Left lung (tissue), 4 donors: ENCODE measurements at regions not wholly inside any gene's neighbourhood (a gene's known extent, or its start where the extent isn't known, plus 50 kb on each side); places are given as distances from the start of the nearest gene placed in this dataset.

Experiments used
- ATAC-seq: fragments of 200-7000 bp; cut with Tn5 transposase; one replicate; pipeline ENCODE4 v1.9.1; 2020; ENCODE audit warnings: moderate library complexity
- DNase-seq, 4 donors: peaks; one replicate each; pipeline ENCODE4 v3.0.0-alpha.2; 2013 to 2020
- H3K27ac ChIP-seq, 2 donors: fragments of 200-600 bp; sonication (generic) in 1 of 2; one replicate each; pipeline versions ENCODE4 v1.5.0 to v1.8.0; 2020 to 2021
- H3K27me3 ChIP-seq, 2 donors: fragments of 200-600 bp; sonication (generic) in 1 of 2; one replicate each; pipeline versions ENCODE4 v1.5.0 to v1.8.0; 2020 to 2021
- H3K36me3 ChIP-seq, 2 donors: fragments of 200-600 bp; sonication (generic) in 1 of 2; one replicate each; pipeline versions ENCODE4 v1.5.0 to v1.8.0; 2020 to 2021
- H3K4me1 ChIP-seq, 2 donors: fragments of 200-600 bp; one replicate each; pipeline ENCODE4 v1.8.0; 2021
- H3K4me3 ChIP-seq, 2 donors: fragments of 200-600 bp; sonication (generic) in 1 of 2; one replicate each; pipeline versions ENCODE4 v1.5.0 to v1.8.0; 2020 to 2021; ENCODE audit warnings: mild to moderate bottlenecking in 1 of 2
- H3K9me3 ChIP-seq, 2 donors: fragments of 200-600 bp; sonication (generic) in 1 of 2; one replicate each; pipeline versions ENCODE4 v1.5.0 to v1.8.0; 2020 to 2021
- CTCF ChIP-seq, 2 donors: fragments of 200-600 bp; sonication (generic) in 1 of 2; IDR thresholded peaks; one replicate each; pipeline versions ENCODE4 v1.5.0 to v1.8.0; 2021; ENCODE audit warnings: antibody characterized with exemption in 2 of 2
- intact Hi-C, 2 donors: fragments of 100-400 bp; cut with DNase I; formaldehyde crosslinking; loops; one replicate each; pipeline versions ENCODE4 v1.11.2 to v1.14.2; 2022
- donor health status: DM: no; HTN: yes; CAD: no.
- donor health status: DM: no; HTN: no; CAD: no.

DNA sequence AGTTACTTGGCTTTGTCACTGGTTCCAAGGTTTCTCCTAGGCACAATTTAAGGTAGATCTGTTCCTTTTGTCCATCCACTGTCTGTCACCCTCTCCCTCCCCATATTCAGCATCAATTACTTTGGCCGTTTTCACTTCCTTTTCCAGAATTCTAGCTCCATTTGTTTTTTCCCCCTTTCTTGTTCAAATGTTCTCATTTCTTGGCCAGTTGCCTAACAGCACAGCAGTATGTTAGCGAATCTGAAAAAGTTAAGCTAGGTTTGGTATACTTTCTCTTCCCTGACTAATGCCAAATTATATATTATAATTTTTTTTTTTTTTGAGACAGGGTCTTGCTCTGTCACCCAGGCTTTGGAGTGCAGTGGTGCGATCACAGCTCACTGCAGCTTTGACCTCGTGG is 409.1 kb upstream of the TEX13C start:
- ATAC-seq, result no peak
- no peak overlapping the region for H3K4me3 ChIP-seq
- no peak overlapping the region for H3K27ac ChIP-seq
- no peaks in the 10 kb centered on the region for H3K4me1 ChIP-seq
- intact Hi-C loops, result no loop called here
- no peaks in the 10 kb centered on the region for H3K27me3 ChIP-seq
- no peaks in the 10 kb centered on the region for H3K9me3 ChIP-seq
- no peak for TF ChIP-seq CTCF (IDR thresholded peaks at IDR 0.05)
- H3K36me3 ChIP-seq, result no peaks in the 10 kb centered on the region
- peak in 1 of 4 donors; percentile 2 for DNase-seq

DNA sequence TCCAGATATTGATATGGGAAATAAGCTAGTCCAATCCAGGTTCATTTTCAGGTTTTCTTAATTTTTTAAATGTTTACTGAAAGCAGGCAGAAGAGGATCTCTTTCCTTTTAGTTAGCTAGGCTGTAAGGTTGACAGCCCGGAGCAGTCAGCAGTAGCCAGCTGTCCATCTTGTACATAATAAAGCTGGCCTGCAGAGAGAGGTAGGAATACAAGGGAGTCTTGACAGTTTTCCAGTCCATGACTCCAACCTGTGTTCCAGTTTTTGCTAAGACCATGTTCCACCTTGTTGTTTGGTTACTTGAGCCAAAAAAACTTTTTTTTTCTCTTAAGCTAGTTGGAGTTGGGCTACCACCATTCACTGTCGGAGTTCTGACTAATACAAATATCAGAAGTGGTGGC is 402.7 kb upstream of the TEX13C start:
- Histone ChIP-seq H3K36me3 (no peaks in the 10 kb centered on the region), H3K9me3 (no peaks in the 10 kb centered on the region), H3K27ac (no peak overlapping the region), H3K27me3 (no peaks in the 10 kb centered on the region), H3K4me3 (no peak overlapping the region), H3K4me1 (no peaks in the 10 kb centered on the region)
- ATAC-seq (no peak), DNase-seq (no peak)
- no peak for TF ChIP-seq CTCF (IDR thresholded peaks at IDR 0.05)
- intact Hi-C loops, result no loop called here

DNA sequence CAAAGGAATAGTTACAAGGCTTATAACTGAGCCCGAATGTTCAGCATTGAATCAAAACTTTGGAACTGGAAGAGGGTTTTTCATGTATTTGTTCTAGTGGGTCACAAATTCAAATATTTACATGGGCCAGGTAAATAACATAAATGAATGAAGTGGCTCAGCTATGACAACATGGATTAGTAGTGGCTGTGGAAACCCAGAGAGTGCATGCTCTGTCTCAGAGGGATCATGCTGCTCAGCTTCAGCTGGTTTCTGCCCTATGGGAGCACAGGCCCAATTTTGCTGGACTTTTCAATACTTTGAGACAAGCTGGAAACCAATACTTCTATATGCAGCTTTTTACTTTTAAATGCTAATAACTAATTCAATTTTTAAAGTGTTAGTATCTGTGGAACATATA is 394.0 kb upstream of the TEX13C start:
- H3K36me3 ChIP-seq, result no peaks in the 10 kb centered on the region
- H3K9me3 ChIP-seq, result no peaks in the 10 kb centered on the region
- TF ChIP-seq CTCF (IDR thresholded peaks at IDR 0.05), result no peak
- no peaks in the 10 kb centered on the region for H3K4me1 ChIP-seq
- no peak overlapping the region for H3K4me3 ChIP-seq
- no peak overlapping the region for H3K27ac ChIP-seq
- intact Hi-C loops, result no loop called here
- no peak for DNase-seq
- H3K27me3 ChIP-seq, result no peaks in the 10 kb centered on the region
- no peak for ATAC-seq

DNA sequence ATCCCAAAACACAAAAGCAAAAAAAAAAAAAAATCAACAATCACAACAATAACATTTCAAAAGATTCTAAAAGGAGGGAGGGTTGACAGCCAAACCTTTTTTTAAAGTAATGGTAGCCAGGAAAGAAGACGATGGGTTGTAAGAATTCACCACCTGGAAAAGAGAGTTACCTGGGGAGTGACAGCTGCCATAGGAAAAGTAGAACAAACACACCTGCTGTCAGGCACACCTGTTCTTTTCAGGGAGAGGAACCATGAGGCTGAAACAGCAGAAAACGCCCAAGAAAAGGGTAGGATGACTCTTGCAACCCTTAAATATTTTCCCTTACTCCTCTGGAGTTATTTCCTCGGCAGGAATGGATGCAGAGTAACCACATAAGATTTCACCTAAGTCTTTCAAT is 388.4 kb upstream of the TEX13C start:
- Histone ChIP-seq H3K9me3 (no peaks in the 10 kb centered on the region), H3K27ac (no peak overlapping the region), H3K4me1 (no peaks in the 10 kb centered on the region), H3K27me3 (no peaks in the 10 kb centered on the region), H3K36me3 (no peaks in the 10 kb centered on the region), H3K4me3 (no peak overlapping the region)
- TF ChIP-seq CTCF (IDR thresholded peaks at IDR 0.05), result no peak
- DNase-seq (no peak), ATAC-seq (no peak)
- intact Hi-C loops, result no loop called here

DNA sequence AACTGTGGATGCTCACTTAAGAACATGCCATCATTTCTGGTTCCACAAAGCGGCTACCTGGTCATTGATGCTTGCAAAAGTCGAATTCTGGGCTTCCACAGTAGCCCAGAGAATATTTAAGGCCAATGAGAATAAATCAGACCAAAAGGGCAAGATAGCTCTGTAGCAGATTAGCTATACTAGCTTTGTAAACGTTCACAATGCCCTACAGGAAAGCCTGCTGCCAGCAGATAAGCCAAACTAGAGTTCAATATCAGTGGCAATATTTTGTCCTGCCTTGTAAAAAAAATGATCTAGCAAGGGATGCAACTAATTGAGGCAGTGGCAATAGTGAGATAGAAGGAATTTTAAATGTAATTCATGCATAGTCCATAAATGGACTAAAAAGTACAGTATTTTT is 387.7 kb upstream of the TEX13C start:
- Histone ChIP-seq H3K36me3 (no peaks in the 10 kb centered on the region), H3K27me3 (no peaks in the 10 kb centered on the region), H3K27ac (no peak overlapping the region), H3K4me1 (no peaks in the 10 kb centered on the region), H3K4me3 (no peak overlapping the region), H3K9me3 (no peaks in the 10 kb centered on the region)
- no peak for TF ChIP-seq CTCF (IDR thresholded peaks at IDR 0.05)
- ATAC-seq, result no peak
- no peak for DNase-seq
- intact Hi-C loops, result no loop called here
